WI38 (cell line): ENCODE measurements at regions not wholly inside any gene's neighbourhood (a gene's known extent, or its start where the extent isn't known, plus 50 kb on each side); places are given as distances from the start of the nearest gene placed in this dataset.
"Not testable (repeated sequence)": the region's sequence is repeated elsewhere in the genome, so short reads cannot be mapped to it uniquely, and the experiment has no call there.

Experiments used
- H3K4me3 ChIP-seq: 2 replicates; pipeline ENCODE4 v1.5.1; 2011; ENCODE audit warnings: low read depth, mild to moderate bottlenecking, control low read depth, low read length
- TF ChIP-seq, protein P1 (sequence below): IDR thresholded peaks from 2 replicates; pipeline ENCODE4 v1.5.1; 2012; ENCODE audit warnings: low read depth, mild to moderate bottlenecking, control low read depth, low read length

DNA sequence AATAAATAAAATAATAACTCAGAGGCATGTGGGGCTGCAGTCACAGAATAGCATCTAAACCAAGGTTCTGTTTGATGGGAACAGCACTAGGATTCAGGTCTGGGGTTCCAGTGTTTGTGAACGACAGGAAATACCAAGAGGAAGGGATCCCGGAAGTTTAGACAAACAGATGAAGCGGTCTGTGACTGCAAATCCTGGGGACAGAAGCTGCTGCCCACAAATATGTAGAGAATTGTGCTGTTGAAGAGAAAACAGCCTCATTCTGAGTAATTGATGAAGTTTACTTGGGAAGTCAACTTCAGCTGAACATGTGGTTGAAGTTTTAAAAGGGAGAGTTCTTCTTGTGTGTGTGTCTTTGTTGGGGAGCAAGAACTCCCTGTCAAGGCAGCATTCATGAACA is 98.4 kb upstream of the TBX5 start:
- no peak overlapping the region for H3K4me3 ChIP-seq
- TF ChIP-seq, protein P1, sequence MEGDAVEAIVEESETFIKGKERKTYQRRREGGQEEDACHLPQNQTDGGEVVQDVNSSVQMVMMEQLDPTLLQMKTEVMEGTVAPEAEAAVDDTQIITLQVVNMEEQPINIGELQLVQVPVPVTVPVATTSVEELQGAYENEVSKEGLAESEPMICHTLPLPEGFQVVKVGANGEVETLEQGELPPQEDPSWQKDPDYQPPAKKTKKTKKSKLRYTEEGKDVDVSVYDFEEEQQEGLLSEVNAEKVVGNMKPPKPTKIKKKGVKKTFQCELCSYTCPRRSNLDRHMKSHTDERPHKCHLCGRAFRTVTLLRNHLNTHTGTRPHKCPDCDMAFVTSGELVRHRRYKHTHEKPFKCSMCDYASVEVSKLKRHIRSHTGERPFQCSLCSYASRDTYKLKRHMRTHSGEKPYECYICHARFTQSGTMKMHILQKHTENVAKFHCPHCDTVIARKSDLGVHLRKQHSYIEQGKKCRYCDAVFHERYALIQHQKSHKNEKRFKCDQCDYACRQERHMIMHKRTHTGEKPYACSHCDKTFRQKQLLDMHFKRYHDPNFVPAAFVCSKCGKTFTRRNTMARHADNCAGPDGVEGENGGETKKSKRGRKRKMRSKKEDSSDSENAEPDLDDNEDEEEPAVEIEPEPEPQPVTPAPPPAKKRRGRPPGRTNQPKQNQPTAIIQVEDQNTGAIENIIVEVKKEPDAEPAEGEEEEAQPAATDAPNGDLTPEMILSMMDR, result no peak

DNA sequence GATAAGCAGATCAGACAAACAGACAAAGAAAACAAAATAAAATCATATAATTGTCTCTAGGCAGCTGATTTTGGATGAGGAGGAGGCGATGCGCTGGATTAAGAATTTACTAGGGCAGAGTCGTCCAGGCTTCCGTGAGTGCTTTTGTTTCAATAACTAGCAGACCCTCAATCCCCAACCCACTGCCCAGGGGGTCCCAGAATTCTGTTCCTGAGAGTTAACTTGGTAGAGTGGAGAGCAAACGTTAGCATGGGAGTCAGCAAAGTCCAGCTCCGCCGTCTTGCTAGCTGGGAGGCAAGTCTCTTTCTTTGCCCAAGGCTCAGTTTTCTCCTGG is 95.5 kb upstream of the TBX5 start:
- TF ChIP-seq, protein P1, result no peak
- no peak overlapping the region for H3K4me3 ChIP-seq

DNA sequence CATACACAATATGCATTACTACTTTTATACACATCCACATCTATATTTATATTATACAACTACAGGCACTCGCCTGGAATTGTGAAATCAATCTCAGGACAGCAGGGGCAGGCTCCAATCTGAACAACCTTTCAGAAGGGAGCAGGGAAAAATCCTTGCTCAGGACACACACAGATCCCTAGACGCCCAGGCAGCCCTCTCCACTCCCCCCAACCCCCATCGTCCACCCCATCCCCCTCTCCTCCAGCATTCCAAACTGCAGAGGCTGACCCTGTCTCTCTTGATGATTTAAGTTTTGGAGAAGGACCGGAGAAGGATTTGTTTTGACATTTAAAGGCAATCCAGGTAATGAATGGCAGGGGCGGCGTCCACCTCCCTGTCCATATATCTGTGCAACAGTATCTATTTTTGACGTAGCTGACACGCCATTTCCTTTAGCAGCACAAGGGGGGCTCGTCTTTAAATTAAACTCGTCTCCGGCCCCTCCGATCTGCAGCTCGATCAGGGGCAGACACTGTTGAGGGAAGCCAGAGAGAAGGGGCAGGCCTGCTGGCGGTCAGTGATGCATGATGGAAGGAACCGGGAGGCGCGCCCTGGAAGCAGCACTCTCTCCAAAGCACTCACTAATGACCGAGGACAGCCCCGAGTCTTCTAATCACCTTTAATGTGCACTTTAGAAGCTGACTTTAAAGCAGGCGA is 95.0 kb upstream of the TBX5 start:
- no peak overlapping the region for H3K4me3 ChIP-seq
- TF ChIP-seq, protein P1, result no peak

DNA sequence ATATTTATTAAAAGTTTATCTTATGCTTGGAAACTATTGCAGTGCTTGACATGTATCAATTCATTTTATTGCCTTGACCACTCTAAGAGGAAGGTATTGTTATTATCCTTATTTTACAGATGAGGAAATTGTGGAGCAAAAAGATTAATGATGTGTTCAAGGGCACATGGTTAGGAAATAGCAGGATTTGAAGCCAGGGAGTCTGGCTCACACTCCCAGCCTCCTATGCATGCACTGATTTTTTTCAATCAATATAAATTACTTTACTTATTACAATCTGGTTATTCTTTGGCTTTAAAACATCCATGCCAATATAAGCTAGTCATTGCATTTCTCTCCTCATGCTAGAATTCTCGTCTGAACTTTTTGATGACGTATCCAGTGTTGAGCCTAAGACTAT is 94.2 kb upstream of the TBX5 start:
- no peak overlapping the region for H3K4me3 ChIP-seq
- TF ChIP-seq, protein P1, result no peak

DNA sequence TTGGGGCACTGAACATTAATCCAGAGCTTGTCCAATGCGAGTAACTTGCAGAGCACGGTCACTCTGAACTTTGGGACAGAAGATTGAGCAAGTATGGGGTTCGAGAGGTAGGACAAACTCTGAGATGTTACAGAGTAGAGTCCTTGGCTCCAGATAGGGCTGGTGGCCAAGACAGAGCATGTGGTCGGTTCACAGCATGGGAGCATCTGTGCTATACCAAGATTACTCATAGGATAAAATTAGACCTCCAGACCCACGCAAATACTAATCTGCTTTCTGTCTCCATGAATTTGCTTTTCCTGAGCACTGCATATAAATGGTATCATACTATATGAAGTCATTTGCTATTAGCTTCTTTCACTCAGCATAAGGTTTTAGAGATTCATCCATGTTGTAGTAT is 93.4 kb upstream of the TBX5 start:
- TF ChIP-seq, protein P1, result no peak
- H3K4me3 ChIP-seq, result no peak overlapping the region

DNA sequence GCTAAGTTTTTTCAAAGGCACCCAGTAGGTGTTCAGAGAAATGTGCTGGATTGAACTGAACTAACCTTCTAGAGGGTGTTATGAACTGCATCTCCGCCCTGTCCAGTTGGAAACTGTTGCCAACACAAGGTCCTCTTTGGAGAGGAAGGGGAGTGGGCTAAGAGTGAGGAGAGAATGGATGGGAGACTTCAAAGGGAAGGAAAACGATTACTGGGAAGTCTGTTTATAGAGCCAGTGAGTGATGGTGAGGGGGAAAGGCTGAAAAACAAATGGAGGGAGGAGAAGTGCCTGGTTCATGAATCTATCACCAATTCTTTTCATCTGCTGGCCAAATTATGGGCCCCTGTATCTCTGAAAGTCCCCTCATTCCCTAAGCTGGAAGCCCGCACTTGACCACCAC is 86.0 kb upstream of the TBX5 start:
- H3K4me3 ChIP-seq, result no peak overlapping the region
- TF ChIP-seq, protein P1, result no peak

DNA sequence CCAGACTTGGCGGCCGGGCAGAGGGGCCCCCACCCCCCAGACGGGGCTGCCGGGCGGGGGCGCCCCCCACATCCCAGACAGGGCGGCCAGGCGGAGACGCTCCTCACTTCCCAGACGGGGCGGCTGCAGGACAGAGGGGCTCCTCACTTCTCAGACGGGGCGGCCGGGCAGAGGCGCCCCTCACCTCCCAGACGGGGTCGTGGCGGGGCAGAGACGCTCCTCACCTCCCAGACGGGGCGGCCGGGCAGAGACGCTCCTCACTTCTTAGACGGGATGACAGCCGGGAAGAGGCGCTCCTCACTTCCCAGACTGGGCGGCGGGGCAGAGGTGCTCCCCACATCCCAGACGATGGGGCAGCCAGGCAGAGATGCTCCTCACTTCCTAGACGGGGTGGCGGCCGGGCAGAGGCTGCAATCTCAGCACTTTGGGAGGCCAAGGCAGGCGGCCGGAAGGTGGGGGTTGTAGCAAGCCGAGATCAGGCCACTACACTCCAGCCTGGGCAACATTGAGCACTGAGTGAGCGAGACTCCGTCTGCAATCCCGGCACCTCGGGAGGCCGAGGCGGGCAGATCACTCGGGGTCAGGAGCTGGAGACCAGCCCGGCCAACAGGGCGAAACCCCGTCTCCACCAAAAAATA is 79.0 kb upstream of the TBX5 start:
- not testable (repeated sequence) for H3K4me3 ChIP-seq

DNA sequence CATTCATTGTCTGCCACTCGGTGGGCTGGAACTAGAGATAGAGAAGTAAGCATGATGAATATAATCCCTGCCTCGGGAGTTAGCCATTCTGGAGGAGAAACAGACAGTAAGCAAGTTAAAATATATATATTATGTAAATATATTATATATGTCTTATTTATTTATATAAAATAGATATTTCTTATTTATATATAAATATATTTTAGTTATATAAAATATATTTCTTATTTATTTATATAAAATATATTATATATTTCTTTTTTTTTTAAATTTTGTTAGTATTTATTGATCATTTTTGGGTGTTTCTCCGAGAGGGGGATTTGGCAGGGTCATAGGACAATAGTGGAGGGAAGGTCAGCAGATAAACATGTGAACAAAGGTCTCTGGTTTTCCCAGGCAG is 78.1 kb upstream of the TBX5 start:
- no peak overlapping the region for H3K4me3 ChIP-seq
- TF ChIP-seq, protein P1, result no peak
